WI38 (cell line): ENCODE measurements at regions not wholly inside any gene's neighbourhood (a gene's known extent, or its start where the extent isn't known, plus 50 kb on each side); places are given as distances from the start of the nearest gene placed in this dataset.

Experiments used
- H3K4me3 ChIP-seq: 2 replicates; pipeline ENCODE4 v1.5.1; 2011; ENCODE audit warnings: low read depth, mild to moderate bottlenecking, control low read depth, low read length
- CTCF ChIP-seq: IDR thresholded peaks from 2 replicates; pipeline ENCODE4 v1.5.1; 2012; ENCODE audit warnings: low read depth, mild to moderate bottlenecking, control low read depth, low read length

- no peak for TF ChIP-seq CTCF
- H3K4me3 ChIP-seq = no peak overlapping the region
These were observed 98.6 kb downstream of the NXPE2 start for GRCh38 chr11:114776956-114777355.

- TF ChIP-seq CTCF = no peak
- H3K4me3 ChIP-seq = no peak overlapping the region
These were observed 100.9 kb downstream of the NXPE2 start for GRCh38 chr11:114779189-114779588.

GRCh38 chr11:114782650-114783310, 104.5 kb downstream of the NXPE2 start:
- no peak for TF ChIP-seq CTCF
- H3K4me3 ChIP-seq = no peak overlapping the region

- no peak overlapping the region for H3K4me3 ChIP-seq
- TF ChIP-seq CTCF = no peak
These were observed 105.5 kb downstream of the NXPE2 start for GRCh38 chr11:114783805-114784204.

- H3K4me3 ChIP-seq = no peak overlapping the region
- no peak for TF ChIP-seq CTCF
These were observed 105.9 kb downstream of the NXPE2 start for GRCh38 chr11:114784216-114784615.

- TF ChIP-seq CTCF = no peak
- no peak overlapping the region for H3K4me3 ChIP-seq
These were observed 106.6 kb downstream of the NXPE2 start for GRCh38 chr11:114784891-114785290.

- no peak overlapping the region for H3K4me3 ChIP-seq
- TF ChIP-seq CTCF = no peak
These were observed 107.5 kb downstream of the NXPE2 start for GRCh38 chr11:114785820-114786219.
